Fibroblast of lung (primary cell): ENCODE measurements at regions not wholly inside any gene's neighbourhood (a gene's known extent, or its start where the extent isn't known, plus 50 kb on each side); places are given as distances from the start of the nearest gene placed in this dataset.
A peak's percentile ranks its signal among the peaks of the same experiment; 100 is the strongest.

Experiments
- DNase-seq, 2 donors: peaks; one replicate each; pipeline versions ENCODE4 v3.0.0 to v3.0.0-alpha.2; 2010; ENCODE audit warnings: low read depth in 2 of 2
- H2AFZ ChIP-seq: 2 replicates; pipeline ENCODE4 v1.5.1; 2012; ENCODE audit warnings: low read length, control low read depth, inconsistent platforms
- H3K27ac ChIP-seq: 2 replicates; pipeline ENCODE4 v1.5.1; 2011; ENCODE audit warnings: low read length, control low read depth; ENCODE audit not compliant: insufficient read depth
- H3K27me3 ChIP-seq: 2 replicates; pipeline ENCODE4 v1.5.1; 2011; ENCODE audit warnings: mild to moderate bottlenecking, low read length; ENCODE audit not compliant: control insufficient read depth, insufficient read depth
- H3K36me3 ChIP-seq: 2 replicates; pipeline ENCODE4 v1.5.1; 2011; ENCODE audit warnings: low read length; ENCODE audit not compliant: control insufficient read depth, insufficient read depth
- H3K4me1 ChIP-seq: 2 replicates; pipeline ENCODE4 v1.5.1; 2011; ENCODE audit warnings: low read length; ENCODE audit not compliant: control insufficient read depth, insufficient read depth; ENCODE audit errors: extremely low read depth
- H3K4me2 ChIP-seq: 2 replicates; pipeline ENCODE4 v1.5.1; 2011; ENCODE audit warnings: low read length, control low read depth; ENCODE audit not compliant: insufficient read depth; ENCODE audit errors: extremely low read depth
- H3K4me3 ChIP-seq, 4 experiments: fragments of 200-600 bp in 1 of 4; sonication (generic) in 1 of 4; replicated peaks in 1 of 4; 2 replicates each; pipeline ENCODE4 v1.5.1; 2011 to 2016; ENCODE audit warnings: low read length in 4 of 4, low read depth in 3 of 4, mild to moderate bottlenecking in 3 of 4, control low read depth in 2 of 4, inconsistent platforms in 1 of 4, mixed read lengths in 1 of 4; ENCODE audit not compliant: insufficient read depth in 1 of 4; ENCODE audit errors: control extremely low read depth in 1 of 4
- H3K79me2 ChIP-seq: 2 replicates; pipeline ENCODE4 v1.5.1; 2012; ENCODE audit warnings: mild to moderate bottlenecking, low read length, inconsistent platforms; ENCODE audit not compliant: control insufficient read depth, insufficient read depth
- H3K9ac ChIP-seq: 2 replicates; pipeline ENCODE4 v1.5.1; 2011; ENCODE audit warnings: mild to moderate bottlenecking, low read length, control low read depth; ENCODE audit not compliant: insufficient read depth
- H3K9me3 ChIP-seq: 2 replicates; pipeline ENCODE4 v1.5.1; 2012; ENCODE audit warnings: low read depth, low read length; ENCODE audit not compliant: control insufficient read depth, insufficient read depth
- H4K20me1 ChIP-seq: 2 replicates; pipeline ENCODE4 v1.5.1; 2011; ENCODE audit warnings: low read length; ENCODE audit not compliant: control insufficient read depth, insufficient read depth; ENCODE audit errors: extremely low read depth
- CTCF ChIP-seq, 2 donors: IDR thresholded peaks in 1 of 2; conservative IDR thresholded peaks in 1 of 2; 1 replicate in 1 of 2; 2 replicates in 1 of 2; pipeline ENCODE4 v1.5.1; 2011 to 2012; ENCODE audit warnings: low read length in 2 of 2, control low read depth in 1 of 2, inconsistent platforms in 1 of 2, low read depth in 1 of 2, mild to moderate bottlenecking in 1 of 2
- EZH2 ChIP-seq: IDR thresholded peaks from 2 replicates; pipeline ENCODE4 v1.5.1; 2012; ENCODE audit warnings: low read length, control low read depth, mild to moderate bottlenecking; ENCODE audit errors: missing control alignments

- Histone ChIP-seq H3K4me2 (no peak overlapping the region), H3K79me2 (no peaks in the 10 kb centered on the region), H3K27me3 (no peaks in the 10 kb centered on the region), H3K36me3 (no peaks in the 10 kb centered on the region), H2AFZ (no peak overlapping the region), H3K4me1 (no peaks in the 10 kb centered on the region), H4K20me1 (no peaks in the 10 kb centered on the region), H3K4me3 (no peak overlapping the region), H3K9me3 (no peaks in the 10 kb centered on the region), H3K9ac (no peak overlapping the region), H3K27ac (no peak overlapping the region)
- peak in 1 of 2 donors; percentile 1 for DNase-seq
- TF ChIP-seq CTCF (conservative IDR thresholded peaks at IDR 0.05 in 1 of 2, IDR thresholded peaks at IDR 0.05 in 1 of 2; ENCODE audit: low read depth in 1 of 2, low read length in 2 of 2): no peak
Observed at GRCh38 chr16:60151987-60152386, 1417.9 kb upstream of the GOT2 start.

GRCh38 chr16:60150907-60151306 lies 1416.8 kb upstream of the GOT2 start:
- H3K4me2 ChIP-seq: no peak overlapping the region
- no peaks in the 10 kb centered on the region for H3K9me3 ChIP-seq
- H3K36me3 ChIP-seq: no peaks in the 10 kb centered on the region
- H4K20me1 ChIP-seq: no peaks in the 10 kb centered on the region
- TF ChIP-seq EZH2 (no peak), CTCF (conservative IDR thresholded peaks at IDR 0.05 in 1 of 2, IDR thresholded peaks at IDR 0.05 in 1 of 2; ENCODE audit: low read depth in 1 of 2, low read length in 2 of 2) (no peak)
- no peaks in the 10 kb centered on the region for H3K4me1 ChIP-seq
- H3K27me3 ChIP-seq: no peaks in the 10 kb centered on the region
- H3K9ac ChIP-seq: no peak overlapping the region
- H3K79me2 ChIP-seq: no peaks in the 10 kb centered on the region
- no peak overlapping the region for H3K27ac ChIP-seq
- DNase-seq: no peak
- no peak overlapping the region for H3K4me3 ChIP-seq
- no peak overlapping the region for H2AFZ ChIP-seq

GRCh38 chr16:60143348-60143705 lies 1409.2 kb upstream of the GOT2 start:
- no peaks in the 10 kb centered on the region for H3K9me3 ChIP-seq
- H3K4me3 ChIP-seq: no peak overlapping the region
- H3K27ac ChIP-seq: no peak overlapping the region
- H3K9ac ChIP-seq: no peak overlapping the region
- no peak overlapping the region for H3K4me2 ChIP-seq
- H3K4me1 ChIP-seq: no peaks in the 10 kb centered on the region
- no peaks in the 10 kb centered on the region for H4K20me1 ChIP-seq
- DNase-seq: no peak
- no peaks in the 10 kb centered on the region for H3K36me3 ChIP-seq
- no peak overlapping the region for H2AFZ ChIP-seq
- TF ChIP-seq EZH2 (no peak), CTCF (conservative IDR thresholded peaks at IDR 0.05 in 1 of 2, IDR thresholded peaks at IDR 0.05 in 1 of 2; ENCODE audit: low read depth in 1 of 2, low read length in 2 of 2) (no peak)
- H3K27me3 ChIP-seq: no peaks in the 10 kb centered on the region
- H3K79me2 ChIP-seq: no peaks in the 10 kb centered on the region
